Neutrophil (primary cell): ENCODE measurements at regions not wholly inside any gene's neighbourhood (a gene's known extent, or its start where the extent isn't known, plus 50 kb on each side); places are given as distances from the start of the nearest gene placed in this dataset.

ENCODE experiments used
- H3K27ac ChIP-seq: fragments of 200-600 bp; sonication (generic); 2 replicates; pipeline ENCODE4 v1.5.1; 2016; ENCODE audit warnings: mild to moderate bottlenecking, moderate library complexity
- H3K27me3 ChIP-seq: fragments of 200-600 bp; sonication (generic); 2 replicates; pipeline ENCODE4 v1.6.0; 2016; ENCODE audit warnings: mild to moderate bottlenecking
- H3K36me3 ChIP-seq: fragments of 200-600 bp; sonication (generic); 2 replicates; pipeline ENCODE4 v1.5.1; 2017
- H3K4me1 ChIP-seq, 2 experiments: fragments of 200-600 bp in 1 of 2; sonication (generic) in 1 of 2; 1 replicate in 1 of 2; 2 replicates in 1 of 2; pipeline versions ENCODE4 v1.5.1 to v1.6.1; 2013 to 2016; ENCODE audit warnings: low read depth in 1 of 2, low read length in 1 of 2, mild to moderate bottlenecking in 1 of 2, moderate library complexity in 1 of 2; ENCODE audit not compliant: control insufficient read depth in 1 of 2, insufficient read depth in 1 of 2
- H3K4me3 ChIP-seq, 2 experiments: fragments of 200-600 bp in 1 of 2; sonication (generic) in 1 of 2; 1 replicate in 1 of 2; 2 replicates in 1 of 2; pipeline ENCODE4 v1.5.1; 2013 to 2016; ENCODE audit warnings: low read depth in 1 of 2, low read length in 1 of 2, mild to moderate bottlenecking in 1 of 2, moderate library complexity in 1 of 2
- H3K9me3 ChIP-seq: fragments of 200-600 bp; sonication (generic); 2 replicates; pipeline ENCODE4 v1.5.1; 2016
- TF ChIP-seq, protein P1 (sequence below): fragments of 200-600 bp; sonication (generic); IDR thresholded peaks from 2 replicates; pipeline ENCODE4 v1.5.1; 2016; ENCODE audit warnings: antibody characterized with exemption

DNA sequence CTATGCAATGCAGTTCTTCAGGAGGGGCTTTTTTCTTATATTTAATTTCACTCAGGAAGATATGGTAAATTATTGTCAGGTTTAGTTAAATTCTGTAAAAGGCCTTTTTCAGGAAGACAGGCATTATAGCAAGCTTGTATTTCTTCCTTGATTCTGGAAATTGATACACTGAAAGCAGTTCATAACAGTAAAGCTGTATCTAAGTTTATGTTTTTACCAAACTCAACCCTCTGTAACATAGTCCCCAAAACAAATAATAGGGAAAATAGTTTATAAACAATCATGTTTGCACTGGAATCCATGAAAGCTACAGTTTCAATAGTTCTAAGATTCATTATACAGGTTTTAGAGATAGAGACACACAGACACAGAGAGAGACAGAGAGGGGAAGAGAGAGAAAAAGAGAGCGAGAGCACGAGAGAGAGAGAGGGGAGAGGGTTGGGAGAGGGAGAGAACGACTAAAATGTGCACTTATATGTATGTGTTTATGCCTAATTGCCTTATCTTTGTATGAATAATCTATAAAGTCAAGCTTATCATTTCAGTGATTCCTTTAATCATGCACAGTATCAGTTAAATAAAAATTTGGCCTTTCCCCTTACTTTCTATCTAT is 454.4 kb downstream of the RFPL4B start:
- H3K27ac ChIP-seq = no peak overlapping the region
- H3K9me3 ChIP-seq = no peaks in the 10 kb centered on the region
- H3K4me3 ChIP-seq = no peak overlapping the region
- no peaks in the 10 kb centered on the region for H3K36me3 ChIP-seq
- no peaks in the 10 kb centered on the region for H3K4me1 ChIP-seq
- H3K27me3 ChIP-seq = no peaks in the 10 kb centered on the region
- TF ChIP-seq, protein P1, sequence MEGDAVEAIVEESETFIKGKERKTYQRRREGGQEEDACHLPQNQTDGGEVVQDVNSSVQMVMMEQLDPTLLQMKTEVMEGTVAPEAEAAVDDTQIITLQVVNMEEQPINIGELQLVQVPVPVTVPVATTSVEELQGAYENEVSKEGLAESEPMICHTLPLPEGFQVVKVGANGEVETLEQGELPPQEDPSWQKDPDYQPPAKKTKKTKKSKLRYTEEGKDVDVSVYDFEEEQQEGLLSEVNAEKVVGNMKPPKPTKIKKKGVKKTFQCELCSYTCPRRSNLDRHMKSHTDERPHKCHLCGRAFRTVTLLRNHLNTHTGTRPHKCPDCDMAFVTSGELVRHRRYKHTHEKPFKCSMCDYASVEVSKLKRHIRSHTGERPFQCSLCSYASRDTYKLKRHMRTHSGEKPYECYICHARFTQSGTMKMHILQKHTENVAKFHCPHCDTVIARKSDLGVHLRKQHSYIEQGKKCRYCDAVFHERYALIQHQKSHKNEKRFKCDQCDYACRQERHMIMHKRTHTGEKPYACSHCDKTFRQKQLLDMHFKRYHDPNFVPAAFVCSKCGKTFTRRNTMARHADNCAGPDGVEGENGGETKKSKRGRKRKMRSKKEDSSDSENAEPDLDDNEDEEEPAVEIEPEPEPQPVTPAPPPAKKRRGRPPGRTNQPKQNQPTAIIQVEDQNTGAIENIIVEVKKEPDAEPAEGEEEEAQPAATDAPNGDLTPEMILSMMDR = no peak

GRCh38 chr6:112802144-112802543 is 455.0 kb downstream of the RFPL4B start:
- Histone ChIP-seq H3K27me3 (no peaks in the 10 kb centered on the region), H3K27ac (no peak overlapping the region), H3K4me1 (no peaks in the 10 kb centered on the region), H3K36me3 (no peaks in the 10 kb centered on the region), H3K9me3 (no peaks in the 10 kb centered on the region), H3K4me3 (no peak overlapping the region)
- TF ChIP-seq, protein P1 = no peak

DNA sequence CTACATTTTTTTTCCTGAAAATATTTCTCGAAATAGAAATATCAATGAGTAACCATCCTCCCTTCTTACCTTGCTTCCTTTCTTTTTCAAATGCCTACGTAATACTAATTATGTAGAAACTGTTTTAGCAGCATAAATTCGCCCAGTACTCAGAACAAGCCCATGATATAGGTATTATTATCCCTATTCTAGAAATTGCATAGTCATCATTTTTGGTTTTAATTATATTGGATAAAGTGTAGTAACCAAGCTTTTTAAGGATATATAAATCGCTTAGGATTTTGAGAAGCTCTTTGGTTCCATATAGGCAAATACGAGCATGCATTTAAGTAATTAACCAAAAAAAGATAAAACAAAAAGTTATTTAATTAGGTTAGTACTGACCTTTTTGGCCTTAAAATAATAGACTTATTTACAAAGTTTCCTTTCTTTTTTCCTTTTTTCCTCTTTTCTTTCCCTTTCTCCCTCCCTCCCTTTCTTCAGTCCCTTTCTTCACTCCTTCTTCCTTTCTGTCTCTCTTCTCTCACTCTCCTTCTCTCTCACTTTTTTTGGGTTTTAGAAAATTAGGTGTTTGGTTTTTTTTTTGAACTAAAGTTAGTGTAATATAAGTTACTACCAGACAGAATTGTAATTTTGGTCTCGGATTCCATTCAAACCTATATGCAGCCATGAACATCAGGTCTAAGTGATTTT is 457.7 kb downstream of the RFPL4B start:
- Histone ChIP-seq H3K4me3 (no peak overlapping the region), H3K4me1 (no peaks in the 10 kb centered on the region), H3K9me3 (no peaks in the 10 kb centered on the region), H3K27ac (no peak overlapping the region), H3K36me3 (no peaks in the 10 kb centered on the region), H3K27me3 (no peaks in the 10 kb centered on the region)
- TF ChIP-seq, protein P1 = no peak

- H3K36me3 ChIP-seq = no peaks in the 10 kb centered on the region
- no peaks in the 10 kb centered on the region for H3K27me3 ChIP-seq
- H3K4me1 ChIP-seq = no peaks in the 10 kb centered on the region
- no peak overlapping the region for H3K4me3 ChIP-seq
- H3K9me3 ChIP-seq = no peaks in the 10 kb centered on the region
- no peak overlapping the region for H3K27ac ChIP-seq
- TF ChIP-seq, protein P1 = no peak
These were observed 459.2 kb downstream of the RFPL4B start for GRCh38 chr6:112806163-112806865.

DNA sequence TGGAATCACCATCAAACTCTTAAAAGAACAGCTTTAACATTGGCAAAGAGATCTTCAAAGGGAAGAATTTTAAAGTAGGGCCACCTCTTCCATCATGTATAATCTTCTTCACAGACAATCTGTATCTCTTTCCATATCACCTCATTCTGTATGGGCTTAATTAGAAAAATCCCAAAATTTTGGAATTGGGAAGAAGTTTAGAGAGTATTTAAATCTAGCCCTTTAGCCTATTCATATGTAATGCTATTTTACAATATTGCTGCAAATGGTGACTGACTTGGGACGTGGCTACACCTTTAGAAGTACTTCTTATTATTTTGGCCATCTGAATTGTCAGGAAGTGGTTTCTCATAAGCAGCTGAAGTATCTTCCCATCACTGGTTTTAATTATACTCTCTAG is 474.3 kb downstream of the RFPL4B start:
- Histone ChIP-seq H3K9me3 (no peaks in the 10 kb centered on the region), H3K27ac (no peak overlapping the region), H3K4me1 (no peaks in the 10 kb centered on the region), H3K4me3 (no peak overlapping the region), H3K27me3 (no peaks in the 10 kb centered on the region), H3K36me3 (no peaks in the 10 kb centered on the region)
- TF ChIP-seq, protein P1 = no peak
